ENCODE measurements at regions not wholly inside any gene's neighbourhood (a gene's known extent, or its start where the extent isn't known, plus 50 kb on each side); places are given as distances from the start of the nearest gene placed in this dataset.

DNA sequence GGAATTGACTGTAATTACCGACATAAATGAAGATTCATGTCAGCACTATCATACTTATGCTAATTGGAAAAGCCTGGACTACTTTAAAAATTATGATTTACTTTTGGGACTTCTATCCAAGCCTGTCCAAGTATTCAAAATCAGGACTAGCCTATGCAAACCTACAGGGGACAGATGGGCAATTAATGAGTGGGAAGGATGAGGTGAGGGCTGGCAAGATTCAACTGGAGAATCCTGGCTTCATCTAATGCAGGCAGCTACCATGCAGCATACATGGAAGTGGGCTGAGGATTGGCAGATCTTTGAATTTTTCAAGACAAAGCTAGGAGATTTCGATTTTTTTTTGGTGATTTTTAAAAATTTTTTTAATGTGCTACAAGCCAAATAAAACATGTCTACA lies 532.6 kb downstream of the CSNK1G3 start:
- Histone ChIP-seq H3K27me3 (ENCODE audit: control insufficient read depth, insufficient read depth, low read length) (no peaks in the 10 kb centered on the region), H3K9me3 (ENCODE audit: control insufficient read depth, insufficient read depth, low read length) (no peaks in the 10 kb centered on the region), H3K4me1 (ENCODE audit: control insufficient read depth, insufficient read depth, low read length) (no peaks in the 10 kb centered on the region), H3K9ac (ENCODE audit: low read depth, low read length) (no peak overlapping the region), H3K4me3 (ENCODE audit: low read depth, low read length) (no peak overlapping the region), H3K36me3 (ENCODE audit: control insufficient read depth, insufficient read depth, low read length) (no peaks in the 10 kb centered on the region)

GRCh38 chr5:124043456-124043855 lies 531.5 kb downstream of the CSNK1G3 start:
- no peak overlapping the region for H3K4me3 ChIP-seq (ENCODE audit: low read depth, low read length)
- no peak overlapping the region for H3K9ac ChIP-seq (ENCODE audit: low read depth, low read length)
- no peaks in the 10 kb centered on the region for H3K4me1 ChIP-seq (ENCODE audit: control insufficient read depth, insufficient read depth, low read length)
- H3K27me3 ChIP-seq (ENCODE audit: control insufficient read depth, insufficient read depth, low read length) = no peaks in the 10 kb centered on the region
- no peaks in the 10 kb centered on the region for H3K9me3 ChIP-seq (ENCODE audit: control insufficient read depth, insufficient read depth, low read length)
- no peaks in the 10 kb centered on the region for H3K36me3 ChIP-seq (ENCODE audit: control insufficient read depth, insufficient read depth, low read length)

DNA sequence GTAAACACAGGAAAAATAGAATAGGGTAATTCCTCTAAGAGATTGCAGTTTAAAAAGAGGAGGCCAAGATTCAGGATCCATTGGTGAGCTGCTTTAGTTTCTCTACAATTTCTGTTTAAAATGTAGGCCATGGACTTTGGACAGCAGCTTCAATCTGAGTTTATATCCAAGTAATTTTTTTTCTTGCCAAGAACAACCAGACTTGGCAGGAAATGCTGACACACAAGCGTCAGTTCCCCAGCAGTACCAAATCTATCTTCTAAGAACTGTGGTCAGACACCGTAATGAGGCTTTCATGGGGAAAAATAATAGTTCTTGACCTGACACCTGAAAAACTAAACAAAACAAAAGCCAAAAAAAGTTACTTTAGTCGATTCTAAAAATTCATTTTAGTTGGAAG lies 528.8 kb downstream of the CSNK1G3 start:
- Histone ChIP-seq H3K27me3 (ENCODE audit: control insufficient read depth, insufficient read depth, low read length) (no peaks in the 10 kb centered on the region), H3K36me3 (ENCODE audit: control insufficient read depth, insufficient read depth, low read length) (no peaks in the 10 kb centered on the region), H3K4me3 (ENCODE audit: low read depth, low read length) (no peak overlapping the region), H3K9ac (ENCODE audit: low read depth, low read length) (no peak overlapping the region), H3K9me3 (ENCODE audit: control insufficient read depth, insufficient read depth, low read length) (no peaks in the 10 kb centered on the region), H3K4me1 (ENCODE audit: control insufficient read depth, insufficient read depth, low read length) (no peaks in the 10 kb centered on the region)

GRCh38 chr5:124039410-124039809 lies 527.4 kb downstream of the CSNK1G3 start:
- H3K9ac ChIP-seq (ENCODE audit: low read depth, low read length) = no peak overlapping the region
- no peaks in the 10 kb centered on the region for H3K9me3 ChIP-seq (ENCODE audit: control insufficient read depth, insufficient read depth, low read length)
- no peak overlapping the region for H3K4me3 ChIP-seq (ENCODE audit: low read depth, low read length)
- H3K4me1 ChIP-seq (ENCODE audit: control insufficient read depth, insufficient read depth, low read length) = no peaks in the 10 kb centered on the region
- H3K27me3 ChIP-seq (ENCODE audit: control insufficient read depth, insufficient read depth, low read length) = no peaks in the 10 kb centered on the region
- H3K36me3 ChIP-seq (ENCODE audit: control insufficient read depth, insufficient read depth, low read length) = no peaks in the 10 kb centered on the region

- Histone ChIP-seq H3K9me3 (ENCODE audit: control insufficient read depth, insufficient read depth, low read length) (no peaks in the 10 kb centered on the region), H3K9ac (ENCODE audit: low read depth, low read length) (no peak overlapping the region), H3K4me3 (ENCODE audit: low read depth, low read length) (no peak overlapping the region), H3K27me3 (ENCODE audit: control insufficient read depth, insufficient read depth, low read length) (no peaks in the 10 kb centered on the region), H3K36me3 (ENCODE audit: control insufficient read depth, insufficient read depth, low read length) (no peaks in the 10 kb centered on the region), H3K4me1 (ENCODE audit: control insufficient read depth, insufficient read depth, low read length) (no peaks in the 10 kb centered on the region)
These were observed 524.8 kb downstream of the CSNK1G3 start for GRCh38 chr5:124036786-124037185.

DNA sequence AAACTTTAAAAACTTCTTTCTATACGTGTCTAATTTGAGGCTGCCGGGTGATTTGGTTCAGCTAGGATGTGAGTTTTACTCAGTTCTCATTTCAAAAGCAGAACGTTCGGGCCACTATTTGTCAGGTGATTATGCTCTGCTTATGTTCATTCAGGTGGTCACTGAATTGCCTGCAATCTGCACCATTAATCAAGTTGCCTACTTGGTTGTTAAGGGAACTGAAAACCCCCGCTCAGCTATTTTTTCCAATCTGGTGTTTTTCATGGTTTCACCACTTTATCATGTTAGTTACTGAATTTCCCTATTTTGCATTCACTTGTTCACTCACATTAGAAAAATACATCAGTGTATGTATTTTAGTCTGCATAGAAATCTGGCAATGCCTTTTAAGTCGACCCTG lies 523.0 kb downstream of the CSNK1G3 start:
- Histone ChIP-seq H3K9ac (ENCODE audit: low read depth, low read length) (no peak overlapping the region), H3K36me3 (ENCODE audit: control insufficient read depth, insufficient read depth, low read length) (no peaks in the 10 kb centered on the region), H3K27me3 (ENCODE audit: control insufficient read depth, insufficient read depth, low read length) (no peaks in the 10 kb centered on the region), H3K4me1 (ENCODE audit: control insufficient read depth, insufficient read depth, low read length) (no peaks in the 10 kb centered on the region), H3K9me3 (ENCODE audit: control insufficient read depth, insufficient read depth, low read length) (no peaks in the 10 kb centered on the region), H3K4me3 (ENCODE audit: low read depth, low read length) (no peak overlapping the region)

DNA sequence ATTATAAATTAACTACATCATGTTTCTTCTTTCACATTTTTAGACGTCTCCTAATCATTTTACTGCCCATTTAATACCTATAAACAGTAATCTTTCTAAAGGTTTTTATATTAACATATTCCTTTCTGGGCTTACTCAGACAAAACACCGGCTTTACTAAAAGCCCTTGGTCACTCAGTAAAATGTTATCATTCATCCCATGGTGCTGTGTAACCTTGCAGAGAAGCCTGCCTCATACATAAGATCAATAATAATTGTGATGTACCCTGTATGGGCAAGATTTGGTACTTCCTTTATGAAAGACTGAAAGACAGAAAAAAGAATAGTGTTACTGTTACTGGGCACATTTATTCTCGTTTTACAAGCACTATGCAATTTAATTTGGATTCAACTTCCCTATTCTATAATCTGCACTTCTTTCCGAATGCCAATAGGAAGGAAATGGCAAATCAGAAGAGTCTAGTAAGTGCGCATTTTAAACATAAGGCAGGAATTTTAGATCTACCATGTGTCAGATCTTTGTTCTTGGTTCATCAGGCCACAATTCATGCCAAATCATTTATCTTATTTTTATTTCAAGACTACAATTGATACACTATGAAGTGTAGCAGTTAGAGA lies 522.2 kb downstream of the CSNK1G3 start:
- no peaks in the 10 kb centered on the region for H3K27me3 ChIP-seq (ENCODE audit: control insufficient read depth, insufficient read depth, low read length)
- H3K9me3 ChIP-seq (ENCODE audit: control insufficient read depth, insufficient read depth, low read length) = no peaks in the 10 kb centered on the region
- no peak overlapping the region for H3K4me3 ChIP-seq (ENCODE audit: low read depth, low read length)
- H3K4me1 ChIP-seq (ENCODE audit: control insufficient read depth, insufficient read depth, low read length) = no peaks in the 10 kb centered on the region
- H3K36me3 ChIP-seq (ENCODE audit: control insufficient read depth, insufficient read depth, low read length) = no peaks in the 10 kb centered on the region
- H3K9ac ChIP-seq (ENCODE audit: low read depth, low read length) = no peak overlapping the region

DNA sequence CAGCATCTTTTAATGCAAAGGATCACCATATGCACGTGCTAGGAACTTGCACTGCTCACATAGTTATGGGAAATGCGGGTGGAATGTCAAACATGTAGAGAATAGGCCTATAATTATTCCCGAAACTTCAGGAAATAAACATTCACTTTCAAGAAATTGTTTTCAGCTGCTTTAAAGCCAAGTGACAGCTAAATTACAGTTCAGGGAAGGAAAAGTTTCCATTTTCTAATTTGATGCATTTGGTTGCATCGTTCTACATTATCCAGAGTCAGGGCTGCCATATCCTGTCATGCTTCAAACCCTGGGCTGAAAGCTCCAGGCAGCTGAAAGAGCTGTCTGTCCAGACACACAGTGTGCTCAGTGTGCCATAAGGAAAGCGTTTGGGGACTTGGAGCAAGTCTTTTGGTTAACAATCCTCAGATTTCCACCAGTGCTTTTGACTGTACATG lies 518.1 kb downstream of the CSNK1G3 start:
- no peak overlapping the region for H3K4me3 ChIP-seq (ENCODE audit: low read depth, low read length)
- no peaks in the 10 kb centered on the region for H3K4me1 ChIP-seq (ENCODE audit: control insufficient read depth, insufficient read depth, low read length)
- H3K36me3 ChIP-seq (ENCODE audit: control insufficient read depth, insufficient read depth, low read length) = no peaks in the 10 kb centered on the region

GRCh38 chr5:124027441-124027840 lies 515.5 kb downstream of the CSNK1G3 start:
- no peaks in the 10 kb centered on the region for H3K36me3 ChIP-seq (ENCODE audit: control insufficient read depth, insufficient read depth, low read length)
- H3K4me3 ChIP-seq (ENCODE audit: low read depth, low read length) = no peak overlapping the region
- H3K27me3 ChIP-seq (ENCODE audit: control insufficient read depth, insufficient read depth, low read length) = no peaks in the 10 kb centered on the region
- no peak overlapping the region for H3K9ac ChIP-seq (ENCODE audit: low read depth, low read length)
- H3K9me3 ChIP-seq (ENCODE audit: control insufficient read depth, insufficient read depth, low read length) = no peaks in the 10 kb centered on the region
- H3K4me1 ChIP-seq (ENCODE audit: control insufficient read depth, insufficient read depth, low read length) = peaks cover 3% of the 10 kb centered on the region

More for the DNA sequence above, 518.1 kb downstream of the CSNK1G3 start:
- Histone ChIP-seq H3K27me3 (ENCODE audit: control insufficient read depth, insufficient read depth, low read length) (no peaks in the 10 kb centered on the region), H3K9ac (ENCODE audit: low read depth, low read length) (no peak overlapping the region), H3K9me3 (ENCODE audit: control insufficient read depth, insufficient read depth, low read length) (no peaks in the 10 kb centered on the region)

DNA sequence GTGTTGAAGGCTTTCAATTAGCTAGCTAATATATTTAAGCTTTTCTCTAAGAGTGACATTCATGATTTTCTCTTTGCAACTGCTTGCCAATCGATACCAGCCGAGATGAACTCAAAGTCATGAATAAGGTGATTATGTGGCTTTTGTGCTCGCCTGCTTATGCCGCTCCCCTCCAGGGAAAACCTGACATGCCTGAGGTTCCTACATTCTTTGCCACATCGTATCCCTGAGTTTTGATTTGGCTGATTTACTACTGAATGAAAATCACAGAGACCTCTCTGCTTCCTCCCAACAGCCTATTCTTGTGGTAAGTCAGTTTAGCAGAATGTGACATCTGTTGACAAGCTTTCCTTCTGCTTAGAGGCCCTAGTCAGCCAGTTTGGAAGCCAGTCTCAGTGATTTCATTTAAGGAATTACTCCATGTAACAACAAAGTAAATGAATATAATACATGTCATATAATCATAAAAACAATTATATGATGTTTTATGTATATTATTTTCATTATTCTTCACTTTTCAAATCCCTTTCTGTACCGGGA lies 513.4 kb downstream of the CSNK1G3 start:
- Histone ChIP-seq H3K36me3 (ENCODE audit: control insufficient read depth, insufficient read depth, low read length) (no peaks in the 10 kb centered on the region), H3K9ac (ENCODE audit: low read depth, low read length) (no peak overlapping the region), H3K4me1 (ENCODE audit: control insufficient read depth, insufficient read depth, low read length) (peaks cover 3% of the 10 kb centered on the region), H3K4me3 (ENCODE audit: low read depth, low read length) (no peak overlapping the region), H3K9me3 (ENCODE audit: control insufficient read depth, insufficient read depth, low read length) (no peaks in the 10 kb centered on the region), H3K27me3 (ENCODE audit: control insufficient read depth, insufficient read depth, low read length) (no peaks in the 10 kb centered on the region)

- Histone ChIP-seq H3K36me3 (ENCODE audit: control insufficient read depth, insufficient read depth, low read length) (no peaks in the 10 kb centered on the region), H3K9ac (ENCODE audit: low read depth, low read length) (no peak overlapping the region), H3K4me3 (ENCODE audit: low read depth, low read length) (no peak overlapping the region), H3K4me1 (ENCODE audit: control insufficient read depth, insufficient read depth, low read length) (peaks cover 3% of the 10 kb centered on the region), H3K27me3 (ENCODE audit: control insufficient read depth, insufficient read depth, low read length) (no peaks in the 10 kb centered on the region), H3K9me3 (ENCODE audit: control insufficient read depth, insufficient read depth, low read length) (no peaks in the 10 kb centered on the region)
These were observed 511.0 kb downstream of the CSNK1G3 start for GRCh38 chr5:124022966-124023365.

DNA sequence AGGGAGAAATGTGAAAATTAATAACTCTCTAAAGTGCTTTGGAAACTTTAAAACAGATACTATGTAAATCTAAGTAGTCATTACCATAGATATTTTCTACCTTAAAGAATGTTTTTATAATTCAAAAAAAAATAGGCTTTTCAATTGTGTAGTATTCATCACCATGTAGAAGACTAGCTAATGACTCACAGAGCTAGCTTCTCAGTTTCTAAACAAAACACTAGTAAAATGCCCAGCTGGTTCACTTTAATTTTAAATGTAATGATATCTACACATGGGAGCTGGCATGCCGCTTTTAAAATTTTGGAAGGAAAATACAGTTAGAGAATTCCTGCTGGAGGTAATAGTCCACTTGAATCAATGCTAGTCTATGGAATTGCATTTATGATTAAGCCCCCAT lies 509.8 kb downstream of the CSNK1G3 start:
- no peaks in the 10 kb centered on the region for H3K9me3 ChIP-seq (ENCODE audit: control insufficient read depth, insufficient read depth, low read length)
- no peaks in the 10 kb centered on the region for H3K27me3 ChIP-seq (ENCODE audit: control insufficient read depth, insufficient read depth, low read length)
- H3K9ac ChIP-seq (ENCODE audit: low read depth, low read length) = no peak overlapping the region
- no peak overlapping the region for H3K4me3 ChIP-seq (ENCODE audit: low read depth, low read length)
- H3K4me1 ChIP-seq (ENCODE audit: control insufficient read depth, insufficient read depth, low read length) = peaks cover 3% of the 10 kb centered on the region
- no peaks in the 10 kb centered on the region for H3K36me3 ChIP-seq (ENCODE audit: control insufficient read depth, insufficient read depth, low read length)

All from iPS-15b (cell line).